NB4 (cell line): ENCODE measurements at regions not wholly inside any gene's neighbourhood (a gene's known extent, or its start where the extent isn't known, plus 50 kb on each side); places are given as distances from the start of the nearest gene placed in this dataset.

Experiments used
- DNase-seq: peaks from one replicate; pipeline ENCODE4 v3.0.0; 2010; ENCODE audit warnings: low read depth
- H3K4me3 ChIP-seq: one replicate; pipeline ENCODE4 v1.5.1; 2011; ENCODE audit warnings: mild to moderate bottlenecking, low read depth, low read length, moderate library complexity
- CTCF ChIP-seq: IDR thresholded peaks from one replicate; pipeline ENCODE4 v1.5.1; 2012; ENCODE audit warnings: low read depth, low read length
- MAX ChIP-seq: IDR thresholded peaks from 2 replicates; pipeline ENCODE4 v1.6.1; 2011; ENCODE audit warnings: low read depth, low read length
- MYC ChIP-seq: IDR thresholded peaks from 2 replicates; pipeline ENCODE4 v1.6.1; 2011; ENCODE audit warnings: low read depth, low read length
- POLR2A ChIP-seq: IDR thresholded peaks from 2 replicates; pipeline ENCODE4 v1.6.1; 2011; ENCODE audit warnings: mild to moderate bottlenecking; ENCODE audit not compliant: insufficient read length; ENCODE audit errors: extremely low read depth

- no peak for DNase-seq
- no peak for TF ChIP-seq MYC
- TF ChIP-seq MAX: no peak
- TF ChIP-seq CTCF: no peak
- no peak for TF ChIP-seq POLR2A
- H3K4me3 ChIP-seq: no peak overlapping the region
Measured at GRCh38 chr17:59488805-59489204, 76.6 kb upstream of the DHX40 start.

GRCh38 chr17:59490216-59490615 is 75.2 kb upstream of the DHX40 start:
- no peak for TF ChIP-seq POLR2A
- no peak for TF ChIP-seq CTCF
- no peak for TF ChIP-seq MYC
- H3K4me3 ChIP-seq: no peak overlapping the region
- no peak for DNase-seq

- no peak for DNase-seq
- TF ChIP-seq MAX: no peak
- TF ChIP-seq MYC: no peak
- no peak for TF ChIP-seq POLR2A
- no peak for TF ChIP-seq CTCF
- no peak overlapping the region for H3K4me3 ChIP-seq
Measured at GRCh38 chr17:59491353-59492090, 73.9 kb upstream of the DHX40 start.

- no peak for DNase-seq
Measured at GRCh38 chr17:59492091-59492451, 73.3 kb upstream of the DHX40 start.

GRCh38 chr17:59493867-59494266 is 71.5 kb upstream of the DHX40 start:
- no peak overlapping the region for H3K4me3 ChIP-seq
- TF ChIP-seq MAX (no peak), CTCF (no peak), POLR2A (no peak), MYC (no peak)
- DNase-seq: no peak

More at GRCh38 chr17:59492091-59492451, 73.3 kb upstream of the DHX40 start:
- H3K4me3 ChIP-seq: no peak overlapping the region
- no peak for TF ChIP-seq MAX
- no peak for TF ChIP-seq MYC
- no peak for TF ChIP-seq POLR2A
- no peak for TF ChIP-seq CTCF
